WTC11 (cell line): ENCODE measurements at regions not wholly inside any gene's neighbourhood (a gene's known extent, or its start where the extent isn't known, plus 50 kb on each side); places are given as distances from the start of the nearest gene placed in this dataset.

Experiments used
- ATAC-seq: fragments of 200-7000 bp; cut with Tn5 transposase; 2 replicates; pipeline ENCODE4 v1.10.0; 2021; ENCODE audit warnings: mild to moderate bottlenecking, moderate library complexity
- CTCF ChIA-PET: fragments of 300-600 bp; sonication (Branson Sonifier 250); formaldehyde crosslinking; loops from one replicate; lab custom pipeline; 2021; ENCODE audit warnings: antibody characterized with exemption; lab: Charles Lee
- POLR2A ChIA-PET: fragments of 350-600 bp; sonication (Branson Sonifier 250); formaldehyde crosslinking; loops from one replicate; lab custom pipeline; 2021; ENCODE audit warnings: antibody characterized with exemption; lab: Charles Lee
- DNase-seq: peaks from one replicate; pipeline ENCODE4 v3.0.0; 2021; ENCODE audit warnings: low spot score
- H3K27ac Mint-ChIP-seq: 2 replicates; pipeline ENCODE4 v1.8.0; 2021; ENCODE audit warnings: mixed read lengths
- H3K27me3 Mint-ChIP-seq: 2 replicates; pipeline ENCODE4 v1.8.0; 2021; ENCODE audit warnings: low read depth, mild to moderate bottlenecking, moderate library complexity, mixed read lengths
- H3K36me3 Mint-ChIP-seq: 2 replicates; pipeline ENCODE4 v1.8.0; 2021; ENCODE audit warnings: mixed read lengths
- H3K4me1 Mint-ChIP-seq: 2 replicates; pipeline ENCODE4 v1.8.0; 2022; ENCODE audit warnings: mixed read lengths
- H3K4me3 Mint-ChIP-seq: 2 replicates; pipeline ENCODE4 v1.8.0; 2021; ENCODE audit warnings: mild to moderate bottlenecking, moderate library complexity, mixed read lengths
- H3K9me3 Mint-ChIP-seq: 2 replicates; pipeline ENCODE4 v1.8.0; 2021; ENCODE audit warnings: mixed read lengths
- AFF4 ChIP-seq: sonication (generic); formaldehyde crosslinking; IDR thresholded peaks from 2 replicates; pipeline ENCODE4 v1.8.1; 2023; ENCODE audit warnings: mild to moderate bottlenecking, missing genetic modification reagents, borderline replicate concordance
- AR ChIP-seq: fragments of 250-450 bp; sonication (Bioruptor Pico); IDR thresholded peaks from 2 replicates; pipeline ENCODE4 v1.9.0; 2021; ENCODE audit warnings: mild to moderate bottlenecking
- CREM ChIP-seq: sonication (generic); formaldehyde crosslinking; IDR thresholded peaks from 2 replicates; pipeline ENCODE4 v1.8.1; 2022; ENCODE audit warnings: mild to moderate bottlenecking, missing genetic modification reagents, moderate library complexity
- ETV6 ChIP-seq: sonication (generic); formaldehyde crosslinking; IDR thresholded peaks from 2 replicates; pipeline ENCODE4 v1.8.1; 2022; ENCODE audit warnings: mild to moderate bottlenecking, missing genetic modification reagents
- HMGA2 ChIP-seq: fragments of 250-450 bp; sonication (Bioruptor Pico); IDR thresholded peaks from 2 replicates; pipeline ENCODE4 v1.4.0; 2021; ENCODE audit warnings: mild to moderate bottlenecking, moderate library complexity
- NFE2L1 ChIP-seq: sonication (generic); formaldehyde crosslinking; IDR thresholded peaks from 2 replicates; pipeline ENCODE4 v1.8.1; 2023; ENCODE audit warnings: missing genetic modification reagents
- NFYB ChIP-seq: sonication (generic); formaldehyde crosslinking; conservative IDR thresholded peaks from 2 replicates; pipeline ENCODE4 v1.8.0; 2022; ENCODE audit warnings: low read depth, missing genetic modification reagents
- NR2C2 ChIP-seq: sonication (generic); formaldehyde crosslinking; IDR thresholded peaks from 2 replicates; pipeline ENCODE4 v1.8.0; 2022; ENCODE audit warnings: mild to moderate bottlenecking, missing genetic modification reagents
- OVOL2 ChIP-seq: fragments of 250-450 bp; sonication (Bioruptor Pico); IDR thresholded peaks from 2 replicates; pipeline ENCODE4 v1.9.0; 2021; ENCODE audit warnings: mild to moderate bottlenecking, borderline replicate concordance
- STAT6 ChIP-seq: sonication (generic); formaldehyde crosslinking; conservative IDR thresholded peaks from 2 replicates; pipeline ENCODE4 v1.8.1; 2023; ENCODE audit warnings: mild to moderate bottlenecking, low read depth, missing genetic modification reagents, moderate library complexity
- ZNF138 ChIP-seq: sonication (generic); formaldehyde crosslinking; conservative IDR thresholded peaks from 2 replicates; pipeline ENCODE4 v1.8.1; 2022; ENCODE audit warnings: mild to moderate bottlenecking, moderate library complexity, missing genetic modification reagents
- ZNF671 ChIP-seq: fragments of 250-450 bp; sonication (Bioruptor Pico); IDR thresholded peaks from 2 replicates; pipeline ENCODE4 v1.8.0; 2021; ENCODE audit warnings: mild to moderate bottlenecking
- TF ChIP-seq, protein P1 (sequence below): fragments of 250-450 bp; sonication (Bioruptor Pico); conservative IDR thresholded peaks from 2 replicates; pipeline ENCODE4 v1.9.0; 2021; ENCODE audit warnings: mild to moderate bottlenecking
- TF ChIP-seq, protein P2 (sequence below): fragments of 250-450 bp; sonication (Bioruptor Pico); IDR thresholded peaks from 2 replicates; pipeline ENCODE4 v1.8.0; 2021; ENCODE audit warnings: mild to moderate bottlenecking
- TF ChIP-seq, protein P3 (sequence below): sonication (generic); formaldehyde crosslinking; IDR thresholded peaks from 2 replicates; pipeline ENCODE4 v1.8.1; 2023; ENCODE audit warnings: mild to moderate bottlenecking, missing genetic modification reagents, moderate library complexity

GRCh38 chr6:48525849-48526248, 414.9 kb upstream of the PTCHD4 start:
- Mint-ChIP-seq H3K27me3 (no peaks in the 10 kb centered on the region), H3K9me3 (no peaks in the 10 kb centered on the region), H3K36me3 (no peaks in the 10 kb centered on the region), H3K4me1 (no peaks in the 10 kb centered on the region), H3K27ac (no peak overlapping the region), H3K4me3 (no peak overlapping the region)
- TF ChIP-seq ETV6 (CRISPR knock-in tag) (no peak), CREM (CRISPR knock-in tag) (no peak), ZNF138 (no peak), HMGA2 (CRISPR knock-in tag) (no peak), NFE2L1 (CRISPR knock-in tag) (no peak), NFYB (CRISPR knock-in tag) (no peak), AR (CRISPR knock-in tag) (no peak), ZNF671 (CRISPR knock-in tag) (no peak), OVOL2 (CRISPR knock-in tag) (no peak), AFF4 (no peak), NR2C2 (no peak), STAT6 (CRISPR knock-in tag) (no peak)
- TF ChIP-seq, protein P1, sequence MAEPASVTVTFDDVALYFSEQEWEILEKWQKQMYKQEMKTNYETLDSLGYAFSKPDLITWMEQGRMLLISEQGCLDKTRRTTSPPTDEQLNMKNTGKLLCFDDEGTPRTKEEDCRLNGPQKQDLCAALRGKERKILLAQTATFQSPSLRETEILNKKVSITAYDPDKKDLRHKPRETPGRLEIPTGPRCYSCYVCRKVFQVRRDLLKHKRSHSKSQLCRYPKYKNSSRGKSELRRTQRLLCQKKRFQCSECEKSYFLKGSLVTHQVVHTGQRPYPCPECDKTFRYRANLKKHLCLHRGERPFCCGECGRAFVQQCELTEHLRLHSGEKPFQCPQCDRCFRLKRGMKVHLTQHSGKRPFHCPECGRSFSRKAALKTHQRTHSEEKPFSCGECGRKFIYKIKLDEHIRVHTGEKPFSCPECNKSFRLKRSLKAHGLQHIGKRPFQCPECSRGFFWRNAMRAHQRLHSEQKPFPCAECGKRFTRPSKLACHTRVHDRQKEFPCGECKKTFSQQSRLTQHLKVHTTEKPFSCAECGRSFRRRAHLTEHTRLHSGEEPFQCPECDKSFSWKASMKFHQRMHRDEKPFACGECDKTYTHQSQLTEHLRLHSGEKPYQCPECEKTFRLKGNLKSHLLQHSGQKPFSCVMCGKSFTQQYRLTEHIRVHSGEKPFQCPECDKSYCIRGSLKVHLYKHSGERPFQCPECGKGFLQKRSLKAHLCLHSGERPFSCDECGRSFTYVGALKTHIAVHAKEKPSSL (CRISPR knock-in tag) = no peak
- TF ChIP-seq, protein P2, sequence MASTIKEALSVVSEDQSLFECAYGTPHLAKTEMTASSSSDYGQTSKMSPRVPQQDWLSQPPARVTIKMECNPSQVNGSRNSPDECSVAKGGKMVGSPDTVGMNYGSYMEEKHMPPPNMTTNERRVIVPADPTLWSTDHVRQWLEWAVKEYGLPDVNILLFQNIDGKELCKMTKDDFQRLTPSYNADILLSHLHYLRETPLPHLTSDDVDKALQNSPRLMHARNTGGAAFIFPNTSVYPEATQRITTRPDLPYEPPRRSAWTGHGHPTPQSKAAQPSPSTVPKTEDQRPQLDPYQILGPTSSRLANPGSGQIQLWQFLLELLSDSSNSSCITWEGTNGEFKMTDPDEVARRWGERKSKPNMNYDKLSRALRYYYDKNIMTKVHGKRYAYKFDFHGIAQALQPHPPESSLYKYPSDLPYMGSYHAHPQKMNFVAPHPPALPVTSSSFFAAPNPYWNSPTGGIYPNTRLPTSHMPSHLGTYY = no peak
- TF ChIP-seq, protein P3, sequence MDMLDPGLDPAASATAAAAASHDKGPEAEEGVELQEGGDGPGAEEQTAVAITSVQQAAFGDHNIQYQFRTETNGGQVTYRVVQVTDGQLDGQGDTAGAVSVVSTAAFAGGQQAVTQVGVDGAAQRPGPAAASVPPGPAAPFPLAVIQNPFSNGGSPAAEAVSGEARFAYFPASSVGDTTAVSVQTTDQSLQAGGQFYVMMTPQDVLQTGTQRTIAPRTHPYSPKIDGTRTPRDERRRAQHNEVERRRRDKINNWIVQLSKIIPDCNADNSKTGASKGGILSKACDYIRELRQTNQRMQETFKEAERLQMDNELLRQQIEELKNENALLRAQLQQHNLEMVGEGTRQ (CRISPR knock-in tag) = no peak
- DNase-seq (no peak), ATAC-seq (no peak)
- ChIA-PET CTCF (no interaction called here), POLR2A (no interaction called here)
